OCI-LY1 (cell line): ENCODE measurements at regions not wholly inside any gene's neighbourhood (a gene's known extent, or its start where the extent isn't known, plus 50 kb on each side); places are given as distances from the start of the nearest gene placed in this dataset.

Experiments
- EZH2 ChIP-seq: fragments of 200-600 bp; sonication (generic), shearing (Covaris generic); IDR thresholded peaks from 2 replicates; pipeline ENCODE4 v1.8.0; 2017; ENCODE audit warnings: borderline replicate concordance, mixed run types, mild to moderate bottlenecking, antibody characterized with exemption, low read length, moderate library complexity, mixed read lengths
- TF ChIP-seq, protein P1 (sequence below): fragments of 200-600 bp; sonication (generic), shearing (Covaris generic); IDR thresholded peaks from 2 replicates; pipeline ENCODE4 v1.5.1; 2017; ENCODE audit warnings: mild to moderate bottlenecking, antibody characterized with exemption, low read length, moderate library complexity, mixed read lengths

DNA sequence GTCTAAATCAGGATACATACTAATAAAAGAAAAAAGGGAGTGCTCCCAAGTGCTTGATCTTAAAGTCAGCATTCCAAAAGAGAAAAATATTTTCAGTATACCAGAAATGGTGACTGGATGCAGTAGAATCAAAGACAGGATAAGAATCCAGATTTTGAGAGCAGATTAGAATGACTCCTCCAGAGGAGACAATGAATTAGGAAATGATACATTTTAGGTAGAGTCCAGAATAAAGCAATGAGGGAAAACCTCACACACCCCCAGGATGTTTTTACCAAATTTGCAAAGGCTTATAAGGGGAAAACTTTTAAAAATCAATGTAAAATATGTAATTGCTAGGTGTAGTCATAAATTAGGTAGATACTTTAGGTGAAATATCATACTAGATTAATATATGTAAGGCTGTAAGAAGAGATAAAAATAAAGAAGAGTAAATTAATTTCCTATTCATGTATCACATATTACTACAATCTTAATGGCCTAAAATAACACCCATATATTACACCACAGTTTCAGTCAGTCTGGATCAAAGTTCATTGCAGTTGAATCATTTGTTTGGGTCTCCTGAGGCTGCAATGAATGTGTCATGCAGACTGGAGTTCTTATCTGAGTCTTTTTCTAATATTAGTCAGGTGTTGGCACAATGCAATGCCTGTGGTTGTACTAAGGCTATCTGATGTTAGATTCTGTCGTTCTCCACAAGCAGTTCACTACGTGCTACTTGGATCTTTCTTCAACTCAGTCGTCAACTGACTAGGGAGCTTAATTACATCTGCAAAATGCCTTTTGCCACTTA, 547.8 kb upstream of the EPHA6 start:
- TF ChIP-seq, protein P1, sequence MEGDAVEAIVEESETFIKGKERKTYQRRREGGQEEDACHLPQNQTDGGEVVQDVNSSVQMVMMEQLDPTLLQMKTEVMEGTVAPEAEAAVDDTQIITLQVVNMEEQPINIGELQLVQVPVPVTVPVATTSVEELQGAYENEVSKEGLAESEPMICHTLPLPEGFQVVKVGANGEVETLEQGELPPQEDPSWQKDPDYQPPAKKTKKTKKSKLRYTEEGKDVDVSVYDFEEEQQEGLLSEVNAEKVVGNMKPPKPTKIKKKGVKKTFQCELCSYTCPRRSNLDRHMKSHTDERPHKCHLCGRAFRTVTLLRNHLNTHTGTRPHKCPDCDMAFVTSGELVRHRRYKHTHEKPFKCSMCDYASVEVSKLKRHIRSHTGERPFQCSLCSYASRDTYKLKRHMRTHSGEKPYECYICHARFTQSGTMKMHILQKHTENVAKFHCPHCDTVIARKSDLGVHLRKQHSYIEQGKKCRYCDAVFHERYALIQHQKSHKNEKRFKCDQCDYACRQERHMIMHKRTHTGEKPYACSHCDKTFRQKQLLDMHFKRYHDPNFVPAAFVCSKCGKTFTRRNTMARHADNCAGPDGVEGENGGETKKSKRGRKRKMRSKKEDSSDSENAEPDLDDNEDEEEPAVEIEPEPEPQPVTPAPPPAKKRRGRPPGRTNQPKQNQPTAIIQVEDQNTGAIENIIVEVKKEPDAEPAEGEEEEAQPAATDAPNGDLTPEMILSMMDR = no peak
- no peak for TF ChIP-seq EZH2
